HG02798 (cell line): ENCODE measurements at regions not wholly inside any gene's neighbourhood (a gene's known extent, or its start where the extent isn't known, plus 50 kb on each side); places are given as distances from the start of the nearest gene placed in this dataset.

ENCODE experiments used
- ATAC-seq: cut with Tn5 transposase; IDR thresholded peaks from one replicate; pipeline ENCODE4 v1.9.1; 2021; ENCODE audit warnings: mild to moderate bottlenecking; ENCODE audit not compliant: unreplicated experiment, poor library complexity

GRCh38 chr2:133956434-133956935 is 297.4 kb upstream of the MGAT5 start:
- ATAC-seq = no peak

- ATAC-seq = no peak
Measured at GRCh38 chr2:133957724-133958480, 296.0 kb upstream of the MGAT5 start.

- no peak for ATAC-seq
Measured at GRCh38 chr2:133959066-133959465, 294.8 kb upstream of the MGAT5 start.

- no peak for ATAC-seq
Measured at GRCh38 chr2:133966720-133967304, 287.1 kb upstream of the MGAT5 start.

- ATAC-seq = no peak
Measured at GRCh38 chr2:133967326-133967725, 286.5 kb upstream of the MGAT5 start.

GRCh38 chr2:133968446-133968845 is 285.4 kb upstream of the MGAT5 start:
- no peak for ATAC-seq

- no peak for ATAC-seq
Measured at GRCh38 chr2:133970641-133971040, 283.2 kb upstream of the MGAT5 start.

- ATAC-seq = no peak
Measured at GRCh38 chr2:133972297-133972696, 281.6 kb upstream of the MGAT5 start.

GRCh38 chr2:133972786-133973185 is 281.1 kb upstream of the MGAT5 start:
- ATAC-seq = no peak

GRCh38 chr2:133974353-133974752 is 279.5 kb upstream of the MGAT5 start:
- ATAC-seq = no peak

- no peak for ATAC-seq
Measured at GRCh38 chr2:133975135-133975534, 278.7 kb upstream of the MGAT5 start.

- no peak for ATAC-seq
Measured at GRCh38 chr2:133975676-133976428, 278.0 kb upstream of the MGAT5 start.

- ATAC-seq = no peak
Measured at GRCh38 chr2:133976659-133977058, 277.2 kb upstream of the MGAT5 start.

- no peak for ATAC-seq
Measured at GRCh38 chr2:133977405-133977804, 276.5 kb upstream of the MGAT5 start.

- no peak for ATAC-seq
Measured at GRCh38 chr2:133982256-133982655, 271.6 kb upstream of the MGAT5 start.

- ATAC-seq = no peak
Measured at GRCh38 chr2:133985563-133985962, 268.3 kb upstream of the MGAT5 start.

- ATAC-seq = no peak
Measured at GRCh38 chr2:133986081-133986837, 267.6 kb upstream of the MGAT5 start.

GRCh38 chr2:133986881-133987795 is 266.7 kb upstream of the MGAT5 start:
- ATAC-seq = no peak

GRCh38 chr2:133988316-133988891 is 265.5 kb upstream of the MGAT5 start:
- no peak for ATAC-seq
